ENCODE measurements at regions not wholly inside any gene's neighbourhood (a gene's known extent, or its start where the extent isn't known, plus 50 kb on each side); places are given as distances from the start of the nearest gene placed in this dataset.

DNA sequence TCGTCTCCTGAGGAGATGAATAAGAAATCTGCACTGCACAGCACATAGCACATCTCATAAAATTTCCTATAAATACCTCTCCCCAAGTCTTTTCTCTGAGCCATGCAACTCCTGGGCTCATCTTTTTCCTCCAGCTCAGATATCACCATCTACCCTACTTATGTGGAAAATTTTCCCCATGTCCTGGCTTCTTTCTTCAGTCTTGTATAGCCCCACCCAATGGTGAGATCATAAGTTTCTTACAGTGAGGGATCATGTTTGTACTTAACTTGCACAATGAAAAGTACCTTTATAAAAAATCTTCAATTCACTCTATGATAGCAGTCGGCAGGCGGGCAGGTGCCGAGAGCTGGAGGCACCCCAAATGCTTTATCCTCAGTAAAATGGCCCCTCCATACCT, 198.6 kb upstream of the S100G start:
- no peak for DNase-seq (ENCODE audit: low read depth)
- no peak overlapping the region for H3K4me3 ChIP-seq (ENCODE audit: low read length)
- TF ChIP-seq CTCF (conservative IDR thresholded peaks at IDR 0.05; ENCODE audit: low read depth, low read length), result no peak

DNA sequence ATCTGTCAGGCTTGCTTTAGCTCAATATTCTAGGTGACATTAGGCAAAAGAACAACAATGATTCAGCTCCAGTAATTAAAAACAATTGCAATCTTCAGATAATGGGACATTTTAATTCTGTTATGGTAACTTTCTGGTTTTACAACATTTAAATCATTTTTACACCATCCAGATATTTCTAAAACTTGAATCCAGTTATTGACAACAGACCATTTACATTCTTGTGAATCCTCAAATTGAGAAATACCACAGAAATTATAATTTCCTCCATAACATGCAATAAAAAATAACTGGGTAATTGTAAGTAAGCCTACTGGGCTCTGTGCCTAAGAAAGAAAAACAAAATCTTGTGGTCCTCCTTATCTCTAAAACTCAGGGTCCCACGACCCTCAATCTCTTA, 195.0 kb upstream of the S100G start:
- no peak overlapping the region for H3K4me3 ChIP-seq (ENCODE audit: low read length)
- TF ChIP-seq CTCF (conservative IDR thresholded peaks at IDR 0.05; ENCODE audit: low read depth, low read length), result no peak
- DNase-seq (ENCODE audit: low read depth), result no peak

- no peak for DNase-seq (ENCODE audit: low read depth)
- no peak overlapping the region for H3K4me3 ChIP-seq (ENCODE audit: low read length)
- no peak for TF ChIP-seq CTCF (conservative IDR thresholded peaks at IDR 0.05; ENCODE audit: low read depth, low read length)
Measured at GRCh38 chrX:16457239-16457638, 192.7 kb upstream of the S100G start.

DNA sequence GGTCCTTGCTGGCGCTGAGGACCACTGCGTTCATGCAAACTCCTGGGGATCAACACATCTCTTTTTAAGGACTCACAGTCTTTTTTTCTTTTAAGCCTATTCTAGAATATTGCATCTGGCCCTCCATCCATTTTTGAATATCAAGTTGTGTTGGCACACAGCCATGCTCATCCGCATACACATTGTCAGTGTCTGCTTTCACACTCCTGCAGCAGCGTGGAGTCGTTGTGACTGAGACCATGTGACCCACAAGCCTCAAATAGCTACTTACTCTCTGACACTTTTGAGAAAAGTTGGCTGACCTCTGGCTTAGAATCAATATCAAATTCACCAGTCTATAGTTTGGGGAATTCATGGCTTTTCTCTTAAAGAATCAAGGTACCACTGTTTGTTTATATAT, 191.8 kb upstream of the S100G start:
- H3K4me3 ChIP-seq (ENCODE audit: low read length), result no peak overlapping the region
- no peak for TF ChIP-seq CTCF (conservative IDR thresholded peaks at IDR 0.05; ENCODE audit: low read depth, low read length)
- no peak for DNase-seq (ENCODE audit: low read depth)

- no peak overlapping the region for H3K4me3 ChIP-seq (ENCODE audit: low read length)
- TF ChIP-seq CTCF (conservative IDR thresholded peaks at IDR 0.05; ENCODE audit: low read depth, low read length), result no peak
- DNase-seq (ENCODE audit: low read depth), result no peak
Measured at GRCh38 chrX:16459008-16459407, 190.9 kb upstream of the S100G start.

GRCh38 chrX:16461968-16462367, 188.0 kb upstream of the S100G start:
- DNase-seq (ENCODE audit: low read depth), result no peak
- H3K4me3 ChIP-seq (ENCODE audit: low read length), result no peak overlapping the region
- no peak for TF ChIP-seq CTCF (conservative IDR thresholded peaks at IDR 0.05; ENCODE audit: low read depth, low read length)

GRCh38 chrX:16462912-16463311, 187.0 kb upstream of the S100G start:
- no peak for DNase-seq (ENCODE audit: low read depth)
- no peak for TF ChIP-seq CTCF (conservative IDR thresholded peaks at IDR 0.05; ENCODE audit: low read depth, low read length)

More at GRCh38 chrX:16462912-16463311, 187.0 kb upstream of the S100G start:
- no peak overlapping the region for H3K4me3 ChIP-seq (ENCODE audit: low read length)
